ENCODE measurements at regions not wholly inside any gene's neighbourhood (a gene's known extent, or its start where the extent isn't known, plus 50 kb on each side); places are given as distances from the start of the nearest gene placed in this dataset.

GRCh38 chr11:113613619-113614018 lies 92.5 kb downstream of the TMPRSS5 start:
- POLR2A ChIA-PET (ENCODE audit: partially characterized antibody), result no interaction called here
- TF ChIP-seq RXRA (IDR thresholded peaks at IDR 0.05; ENCODE audit: insufficient read depth, low read depth, low read length), result no peak
- TF ChIP-seq CBX8 (IDR thresholded peaks at IDR 0.05; ENCODE audit: borderline replicate concordance, low read depth, low read length), result no peak
- no peak for TF ChIP-seq SIRT6 (IDR thresholded peaks at IDR 0.05; ENCODE audit: low read length)
- TF ChIP-seq CREB1 (IDR thresholded peaks at IDR 0.05), result no peak
- TF ChIP-seq TAF1 (IDR thresholded peaks at IDR 0.05; ENCODE audit: low read depth, low read length), result no peak
- no peak for TF ChIP-seq TAF7 (optimal IDR thresholded peaks at IDR 0.05; ENCODE audit: borderline replicate concordance, low read depth, low read length)
- TF ChIP-seq MAX (IDR thresholded peaks at IDR 0.05), result no peak
- no peak for TF ChIP-seq CTBP2 (IDR thresholded peaks at IDR 0.05; ENCODE audit: borderline replicate concordance, insufficient read depth, insufficient read length, low read length)
- no peak for TF ChIP-seq EGR1 (IDR thresholded peaks at IDR 0.05; ENCODE audit: borderline replicate concordance, low read depth, low read length)

More at GRCh38 chr11:113613619-113614018, 92.5 kb downstream of the TMPRSS5 start:
- no peak overlapping the region for H3K18ac ChIP-seq (ENCODE audit: extremely low read depth, low read length)
- H3K9ac ChIP-seq (replicated peaks in 1 of 4; ENCODE audit: extremely low read depth in 1 of 4, low read depth in 3 of 4, low read length in 3 of 4), result no peak overlapping the region
- H3K4ac ChIP-seq (replicated peaks; ENCODE audit: insufficient read length, low read depth, low read length), result no peak overlapping the region
- H2BK120ac ChIP-seq (replicated peaks; ENCODE audit: low read depth, low read length), result no peak overlapping the region
- H4K20me1 ChIP-seq (replicated peaks in 1 of 2; ENCODE audit: control insufficient read depth in 1 of 2, insufficient read depth in 2 of 2, low read length in 2 of 2), result no peaks in the 10 kb centered on the region
- H3K4me2 ChIP-seq (ENCODE audit: insufficient read depth in 1 of 2, low read depth in 2 of 2, low read length in 2 of 2), result no peak overlapping the region
- no peak overlapping the region for H3K23ac ChIP-seq (ENCODE audit: insufficient read length)
- no peaks in the 10 kb centered on the region for H3K9me3 ChIP-seq (ENCODE audit: insufficient read depth in 2 of 2, low read depth in 1 of 2, low read length in 1 of 2)
- H4K91ac ChIP-seq (replicated peaks; ENCODE audit: insufficient read length, low read length), result no peak overlapping the region
- H3K36me3 ChIP-seq (ENCODE audit: control insufficient read depth in 2 of 4, insufficient read depth in 4 of 4, low read length in 3 of 4), result no peaks in the 10 kb centered on the region
- H3K27me3 ChIP-seq (replicated peaks in 1 of 4; ENCODE audit: control insufficient read depth in 3 of 4, extremely low read depth in 1 of 4, insufficient read depth in 3 of 4, low read length in 3 of 4), result no peaks in the 10 kb centered on the region
- H3K27ac ChIP-seq (ENCODE audit: low read depth, low read length), result no peak overlapping the region
- H2BK5ac ChIP-seq (ENCODE audit: low read depth, low read length), result no peak overlapping the region
- H4K5ac ChIP-seq (ENCODE audit: insufficient read length, low read depth, low read length), result no peak overlapping the region
- H2AK5ac ChIP-seq (ENCODE audit: low read depth, low read length), result no peak overlapping the region
- no peaks in the 10 kb centered on the region for H3K4me1 ChIP-seq (replicated peaks in 1 of 4; ENCODE audit: control insufficient read depth in 3 of 4, insufficient read depth in 4 of 4, low read length in 3 of 4)
- H2BK15ac ChIP-seq (ENCODE audit: low read length), result no peak overlapping the region
- no peak overlapping the region for H3K4me3 ChIP-seq (ENCODE audit: extremely low read depth in 1 of 4, insufficient read depth in 2 of 4, low read depth in 3 of 4, low read length in 4 of 4)
- no peak overlapping the region; the same call in 1 of the 2 replicates for H2AFZ ChIP-seq (ENCODE audit: low read length)
- no peaks in the 10 kb centered on the region for H3K23me2 ChIP-seq (ENCODE audit: low read depth, low read length)
- FAIRE-seq (no peak), DNase-seq (ENCODE audit: low read depth in 1 of 2, low spot score in 2 of 2) (no peak)
- H4K8ac ChIP-seq (ENCODE audit: extremely low read depth, insufficient read depth, low read length), result no peak overlapping the region
- 88% methylated on average over 5 of the region's 5 CpGs; no CpG with 5 or more reads in 1 of the 2 experiments for WGBS, 2 experiments (ENCODE audit: extremely low coverage in 1 of 2, insufficient coverage in 1 of 2, insufficient read length in 1 of 2, insufficient replicate concordance in 2 of 2, low coverage in 1 of 2, low lambda C conversion rate in 2 of 2, missing lambda C conversion rate in 1 of 2)
- H3K56ac ChIP-seq (replicated peaks; ENCODE audit: insufficient read length, low read depth, low read length), result no peak overlapping the region
- no peaks in the 10 kb centered on the region for H3K79me1 ChIP-seq (ENCODE audit: low read depth, low read length)
- no peak overlapping the region for H2BK12ac ChIP-seq (ENCODE audit: low read depth, low read length)
- H3K14ac ChIP-seq (ENCODE audit: insufficient read length), result no peak overlapping the region
- H3K79me2 ChIP-seq (ENCODE audit: control insufficient read depth in 1 of 2, insufficient read depth in 2 of 2, low read length in 2 of 2), result no peaks in the 10 kb centered on the region
- no peak overlapping the region for H2BK20ac ChIP-seq (ENCODE audit: low read length)
- CTCF ChIA-PET (ENCODE audit: partially characterized antibody), result interaction anchor here (0.7 to 1.2 kb wide), 2 partner anchors 11 to 16 kb away, joined by 3 to 4 read pairs; no protein-coding TSS in a partner anchor

Data from H1 (cell line).